22Rv1 (cell line): ENCODE measurements at regions not wholly inside any gene's neighbourhood (a gene's known extent, or its start where the extent isn't known, plus 50 kb on each side); places are given as distances from the start of the nearest gene placed in this dataset.

Source experiments
- CTCF ChIP-seq: fragments of 450-650 bp; IDR thresholded peaks from 2 replicates; pipeline ENCODE4 v1.5.1; 2017; ENCODE audit warnings: mild to moderate bottlenecking
- ZFX ChIP-seq: fragments of 450-650 bp; IDR thresholded peaks from 2 replicates; pipeline ENCODE4 v1.6.1; 2017; ENCODE audit warnings: antibody characterized with exemption, borderline replicate concordance

GRCh38 chr3:107436029-107436428 is 58.8 kb downstream of the CCDC54 start:
- TF ChIP-seq CTCF: no peak
- TF ChIP-seq ZFX: no peak
